H9 (cell line): ENCODE measurements at regions not wholly inside any gene's neighbourhood (a gene's known extent, or its start where the extent isn't known, plus 50 kb on each side); places are given as distances from the start of the nearest gene placed in this dataset.

Experiments
- DNase-seq: peaks from one replicate; pipeline ENCODE4 v3.0.0-alpha.2; 2017
- H2AFZ ChIP-seq: one replicate; pipeline ENCODE4 v1.6.1; 2013; ENCODE audit warnings: mild to moderate bottlenecking, low read length, control low read depth, moderate library complexity
- H2AK5ac ChIP-seq: 2 replicates; pipeline ENCODE4 v1.6.1; 2013; ENCODE audit warnings: low read length, control low read depth, mixed read lengths; ENCODE audit not compliant: insufficient read length
- H2BK120ac ChIP-seq: one replicate; pipeline ENCODE4 v1.6.1; 2013; ENCODE audit warnings: low read depth, mild to moderate bottlenecking, low read length, control low read depth, inconsistent platforms; ENCODE audit not compliant: poor library complexity, severe bottlenecking
- H2BK12ac ChIP-seq: 2 replicates; pipeline ENCODE4 v1.6.1; 2013; ENCODE audit warnings: low read length, control low read depth, mixed read lengths, low read depth; ENCODE audit not compliant: insufficient read length
- H2BK15ac ChIP-seq: 2 replicates; pipeline ENCODE4 v1.6.1; 2013; ENCODE audit warnings: low read depth, low read length, control low read depth
- H2BK20ac ChIP-seq: one replicate; pipeline ENCODE4 v1.6.1; 2013; ENCODE audit warnings: low read depth, mild to moderate bottlenecking, low read length, control low read depth, inconsistent platforms; ENCODE audit not compliant: poor library complexity, severe bottlenecking
- H2BK5ac ChIP-seq: 2 replicates; pipeline ENCODE4 v1.6.1; 2013; ENCODE audit warnings: low read length, control low read depth, mixed read lengths; ENCODE audit not compliant: insufficient read length
- H3K14ac ChIP-seq: 2 replicates; pipeline ENCODE4 v1.6.1; 2013; ENCODE audit warnings: low read length, control low read depth; ENCODE audit not compliant: insufficient read depth
- H3K18ac ChIP-seq: 2 replicates; pipeline ENCODE4 v1.6.1; 2013; ENCODE audit warnings: low read depth, mild to moderate bottlenecking, mixed read lengths, low read length, control low read depth; ENCODE audit not compliant: insufficient read length
- H3K23ac ChIP-seq: 2 replicates; pipeline ENCODE4 v1.6.1; 2013; ENCODE audit warnings: low read length, control low read depth, mixed read lengths, low read depth; ENCODE audit not compliant: insufficient read length
- H3K23me2 ChIP-seq: 2 replicates; pipeline ENCODE4 v1.6.1; 2013; ENCODE audit warnings: low read depth, mild to moderate bottlenecking, mixed read lengths, low read length, control low read depth; ENCODE audit not compliant: insufficient read length, poor library complexity, severe bottlenecking
- H3K27ac ChIP-seq: 2 replicates; pipeline ENCODE4 v1.5.1; 2013; ENCODE audit warnings: low read length, control low read depth, mixed read lengths, low read depth; ENCODE audit not compliant: insufficient read length
- H3K27me3 ChIP-seq: 2 replicates; pipeline ENCODE4 v1.6.1; 2013; ENCODE audit warnings: low read length, control low read depth, inconsistent platforms; ENCODE audit not compliant: insufficient read depth
- H3K4ac ChIP-seq: 2 replicates; pipeline ENCODE4 v1.6.1; 2013; ENCODE audit warnings: low read depth, mild to moderate bottlenecking, control low read depth, inconsistent platforms, low read length, moderate library complexity
- H3K4me1 ChIP-seq: 2 replicates; pipeline ENCODE4 v1.6.1; 2013; ENCODE audit warnings: low read length, control low read depth, inconsistent platforms; ENCODE audit not compliant: insufficient read depth
- H3K4me2 ChIP-seq: 2 replicates; pipeline ENCODE4 v1.6.1; 2013; ENCODE audit warnings: low read length, control low read depth, mixed read lengths; ENCODE audit not compliant: insufficient read length, insufficient read depth
- H3K56ac ChIP-seq: 2 replicates; pipeline ENCODE4 v1.6.1; 2013; ENCODE audit warnings: low read depth, mild to moderate bottlenecking, mixed read lengths, low read length, control low read depth; ENCODE audit not compliant: insufficient read length
- H3K79me1 ChIP-seq: 2 replicates; pipeline ENCODE4 v1.6.1; 2013; ENCODE audit warnings: low read depth, mild to moderate bottlenecking, moderate library complexity, low read length, control low read depth, inconsistent platforms; ENCODE audit not compliant: insufficient read depth, poor library complexity, severe bottlenecking
- H3K79me2 ChIP-seq: 2 replicates; pipeline ENCODE4 v1.6.1; 2013; ENCODE audit warnings: low read length, control low read depth, inconsistent platforms; ENCODE audit not compliant: insufficient read depth
- H3K9ac ChIP-seq: 2 replicates; pipeline ENCODE4 v1.6.1; 2013; ENCODE audit warnings: low read length, control low read depth, mixed read lengths; ENCODE audit not compliant: insufficient read length; ENCODE audit errors: extremely low read depth
- H3K9me3 ChIP-seq: one replicate; pipeline ENCODE4 v1.6.1; 2013; ENCODE audit warnings: low read depth, low read length, inconsistent platforms; ENCODE audit not compliant: control insufficient read depth
- H3T11ph ChIP-seq: one replicate; pipeline ENCODE4 v1.6.1; 2013; ENCODE audit warnings: mild to moderate bottlenecking, low read length, control low read depth, inconsistent platforms
- H4K20me1 ChIP-seq: one replicate; pipeline ENCODE4 v1.6.1; 2013; ENCODE audit not compliant: control insufficient read depth, insufficient read length, insufficient read depth
- H4K5ac ChIP-seq: 2 replicates; pipeline ENCODE4 v1.6.1; 2013; ENCODE audit warnings: low read depth, mild to moderate bottlenecking, mixed read lengths, low read length, control low read depth; ENCODE audit not compliant: insufficient read length
- H4K8ac ChIP-seq: replicated peaks from 2 replicates; pipeline ENCODE4 v1.6.1; 2013; ENCODE audit warnings: low read length, control low read depth, mixed read lengths, low read depth; ENCODE audit not compliant: insufficient read length
- H4K91ac ChIP-seq: 2 replicates; pipeline ENCODE4 v1.6.1; 2013; ENCODE audit warnings: low read depth, mild to moderate bottlenecking, moderate library complexity, mixed read lengths, low read length, control low read depth; ENCODE audit not compliant: insufficient read length
- H3K27ac Mint-ChIP-seq, 3 experiments: 2 replicates in 2 of 3; 3 replicates in 1 of 3; pipeline ENCODE4 v1.8.0; 2020 to 2021; ENCODE audit warnings: mixed read lengths in 3 of 3, mild to moderate bottlenecking in 1 of 3, moderate library complexity in 1 of 3
- H3K27me3 Mint-ChIP-seq: 2 replicates; pipeline ENCODE4 v1.8.0; 2021; ENCODE audit warnings: low read depth, mild to moderate bottlenecking, moderate library complexity, mixed read lengths
- H3K36me3 Mint-ChIP-seq, 3 experiments: 2 replicates in 2 of 3; 3 replicates in 1 of 3; pipeline ENCODE4 v1.8.0; 2020 to 2021; ENCODE audit warnings: low read depth in 3 of 3, mixed read lengths in 3 of 3; ENCODE audit not compliant: insufficient read depth in 1 of 3
- H3K4me1 Mint-ChIP-seq, 2 experiments: 2 replicates each; pipeline ENCODE4 v1.8.0; 2020; ENCODE audit warnings: mixed read lengths in 2 of 2
- H3K4me3 Mint-ChIP-seq, 2 experiments: 2 replicates in 1 of 2; 3 replicates in 1 of 2; pipeline ENCODE4 v1.8.0; 2020 to 2021; ENCODE audit warnings: mild to moderate bottlenecking in 2 of 2, mixed read lengths in 2 of 2, moderate library complexity in 1 of 2
- H3K9me3 Mint-ChIP-seq, 2 experiments: 2 replicates in 1 of 2; 3 replicates in 1 of 2; pipeline ENCODE4 v1.8.0; 2020; ENCODE audit warnings: mild to moderate bottlenecking in 2 of 2, mixed read lengths in 2 of 2, moderate library complexity in 1 of 2
- WGBS: extraction: QIAGEN DNeasy Blood & Tissue Kit; methylation state at CpG from one replicate; pipeline ENCODE4 v1.1.7; 2013; ENCODE audit warnings: missing lambda C conversion rate, low lambda C conversion rate, mixed read lengths; ENCODE audit not compliant: insufficient read length; ENCODE audit errors: extremely low coverage; 5-methylcytosine and 5-hydroxymethylcytosine counted together
- TF ChIP-seq, protein P1 (sequence below): fragments of 200-600 bp; sonication (generic); conservative IDR thresholded peaks from 3 replicates; pipeline ENCODE4 v1.8.0; 2021; ENCODE audit warnings: antibody characterized with exemption, mild to moderate bottlenecking

DNA sequence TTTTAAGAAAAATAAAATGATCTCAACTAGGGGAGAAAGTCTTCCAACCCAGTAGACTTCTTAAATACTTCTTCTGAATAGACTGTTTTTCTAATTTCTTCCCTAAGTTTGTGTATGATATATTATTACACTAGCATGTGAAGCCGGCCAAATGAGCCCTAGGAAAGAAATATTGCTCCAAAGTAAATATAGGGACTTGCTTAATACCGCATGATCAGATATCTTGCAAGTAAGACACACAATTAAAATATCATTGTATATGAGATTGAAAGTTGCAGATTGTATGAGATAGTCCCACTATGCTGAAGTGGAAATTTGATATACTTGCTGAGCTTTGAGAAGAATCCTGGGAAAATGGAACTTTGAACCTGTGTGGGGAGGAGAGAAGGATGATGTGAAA, 225.7 kb downstream of the BAMBI start:
- H3K9me3 Mint-ChIP-seq: peaks cover 9 to 11% of the 10 kb centered on the region in 2 experiments
- H4K20me1 ChIP-seq: no peaks in the 10 kb centered on the region
- peaks cover 7 to 13% (median 8%) of the 10 kb centered on the region in 3 experiments; a peak in 3 of 7 replicates for H3K36me3 Mint-ChIP-seq
- H3T11ph ChIP-seq: no peak overlapping the region
- TF ChIP-seq, protein P1, sequence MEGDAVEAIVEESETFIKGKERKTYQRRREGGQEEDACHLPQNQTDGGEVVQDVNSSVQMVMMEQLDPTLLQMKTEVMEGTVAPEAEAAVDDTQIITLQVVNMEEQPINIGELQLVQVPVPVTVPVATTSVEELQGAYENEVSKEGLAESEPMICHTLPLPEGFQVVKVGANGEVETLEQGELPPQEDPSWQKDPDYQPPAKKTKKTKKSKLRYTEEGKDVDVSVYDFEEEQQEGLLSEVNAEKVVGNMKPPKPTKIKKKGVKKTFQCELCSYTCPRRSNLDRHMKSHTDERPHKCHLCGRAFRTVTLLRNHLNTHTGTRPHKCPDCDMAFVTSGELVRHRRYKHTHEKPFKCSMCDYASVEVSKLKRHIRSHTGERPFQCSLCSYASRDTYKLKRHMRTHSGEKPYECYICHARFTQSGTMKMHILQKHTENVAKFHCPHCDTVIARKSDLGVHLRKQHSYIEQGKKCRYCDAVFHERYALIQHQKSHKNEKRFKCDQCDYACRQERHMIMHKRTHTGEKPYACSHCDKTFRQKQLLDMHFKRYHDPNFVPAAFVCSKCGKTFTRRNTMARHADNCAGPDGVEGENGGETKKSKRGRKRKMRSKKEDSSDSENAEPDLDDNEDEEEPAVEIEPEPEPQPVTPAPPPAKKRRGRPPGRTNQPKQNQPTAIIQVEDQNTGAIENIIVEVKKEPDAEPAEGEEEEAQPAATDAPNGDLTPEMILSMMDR: no peak
- DNase-seq: no peak
- no peak overlapping the region for H4K5ac ChIP-seq
- no peak overlapping the region for H2AK5ac ChIP-seq
- H2BK15ac ChIP-seq: no peak overlapping the region
- no peak overlapping the region for H4K91ac ChIP-seq
- no peak overlapping the region for H2AFZ ChIP-seq
- H3K23me2 ChIP-seq: no peaks in the 10 kb centered on the region
- H3K4me3 Mint-ChIP-seq: no peak overlapping the region
- H2BK20ac ChIP-seq: no peak overlapping the region
- H3K79me1 ChIP-seq: no peaks in the 10 kb centered on the region
- no peak overlapping the region for H3K18ac ChIP-seq
- H3K23ac ChIP-seq: no peak overlapping the region
- no peaks in the 10 kb centered on the region for H3K79me2 ChIP-seq
- H2BK120ac ChIP-seq: no peak overlapping the region
- H3K9ac ChIP-seq: no peak overlapping the region
- H3K56ac ChIP-seq: no peak overlapping the region
- H3K4me2 ChIP-seq: no peak overlapping the region
- no peak overlapping the region for H3K27ac ChIP-seq
- no peak overlapping the region for H3K14ac ChIP-seq
- WGBS: no CpG with 5 or more reads among the region's 2 CpGs
- no peak overlapping the region for H3K27ac Mint-ChIP-seq
- H3K27me3 Mint-ChIP-seq: peaks cover 1% of the 10 kb centered on the region; the same call in 1 of the 2 replicates
- no peak overlapping the region for H2BK12ac ChIP-seq
- no peaks in the 10 kb centered on the region for H3K27me3 ChIP-seq
- no peak overlapping the region for H4K8ac ChIP-seq
- H3K4ac ChIP-seq: no peak overlapping the region
- no peaks in the 10 kb centered on the region for H3K4me1 ChIP-seq
- peaks cover 6% of the 10 kb centered on the region for H3K9me3 ChIP-seq
- no peaks in the 10 kb centered on the region; a peak in 1 of 4 replicates for H3K4me1 Mint-ChIP-seq
- H2BK5ac ChIP-seq: no peak overlapping the region
